GM18858 (cell line): ENCODE measurements at regions not wholly inside any gene's neighbourhood (a gene's known extent, or its start where the extent isn't known, plus 50 kb on each side); places are given as distances from the start of the nearest gene placed in this dataset.

ENCODE experiments used
- ATAC-seq: cut with Tn5 transposase; IDR thresholded peaks from one replicate; pipeline ENCODE4 v1.9.1; 2021; ENCODE audit not compliant: unreplicated experiment

DNA sequence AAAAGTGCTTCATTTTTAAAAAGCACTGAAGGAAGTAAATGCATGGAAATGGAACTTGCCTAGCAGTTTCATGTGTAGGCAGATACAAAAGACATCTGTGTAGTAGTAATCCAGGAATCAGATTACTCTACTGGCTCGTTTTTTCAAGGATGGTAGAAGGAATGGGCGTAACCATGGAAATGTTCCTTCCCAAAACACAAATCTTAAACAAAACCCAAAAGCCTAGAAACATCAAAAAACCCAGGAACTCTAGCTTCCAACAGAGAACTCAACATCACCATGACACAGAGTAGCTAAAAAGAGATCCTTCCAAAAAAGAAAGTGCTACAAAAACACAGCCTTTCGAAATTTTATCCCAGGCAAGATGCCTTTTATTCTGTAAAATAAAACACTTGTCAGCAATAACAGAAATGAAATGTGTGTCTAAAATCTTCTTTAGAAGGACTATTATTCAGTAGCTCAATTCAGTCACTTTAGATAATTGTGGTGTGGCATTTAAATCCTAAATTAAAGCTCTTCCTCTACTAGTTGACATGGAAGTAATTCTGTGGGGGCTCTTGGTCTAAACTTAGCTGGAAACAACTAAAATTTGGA is 81.7 kb downstream of the FAM217A start:
- no peak for ATAC-seq

DNA sequence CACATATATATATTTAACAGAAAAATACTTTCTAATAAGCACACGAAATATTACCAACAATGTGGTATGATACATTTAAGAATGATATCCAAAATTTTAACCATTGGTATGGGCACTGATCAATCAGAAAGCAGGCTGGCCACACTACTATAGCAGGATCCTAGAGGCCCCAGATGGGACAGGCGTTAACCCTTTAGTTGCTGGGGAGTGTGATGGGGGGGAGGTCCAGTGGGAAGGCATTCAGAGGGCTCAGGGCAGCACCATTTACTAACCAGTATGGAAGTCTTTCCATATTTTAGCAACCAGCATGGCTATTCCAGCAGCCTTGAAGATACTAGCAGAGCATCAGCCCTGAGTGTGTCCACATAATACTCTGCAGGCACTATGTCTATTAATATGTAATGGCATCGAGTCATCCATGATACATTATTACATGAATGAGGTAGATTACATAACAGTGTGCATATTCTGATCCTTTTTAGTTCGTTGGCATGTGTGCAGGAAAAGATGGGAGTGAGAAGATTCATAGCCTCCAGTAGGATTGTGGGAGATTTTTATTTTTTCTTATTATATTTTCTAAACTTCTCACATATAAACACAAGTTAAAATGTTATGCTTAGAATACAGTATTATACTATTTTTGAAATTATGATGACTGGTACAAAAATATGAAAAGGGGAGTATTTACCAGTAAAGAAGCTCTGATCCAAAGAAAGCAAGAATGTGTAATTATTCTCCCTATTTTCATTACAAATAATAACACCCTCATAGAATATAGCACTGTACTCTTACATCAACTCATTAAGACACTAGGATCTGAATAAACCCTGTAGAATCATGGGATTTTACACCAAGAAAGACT is 78.9 kb downstream of the FAM217A start:
- no peak for ATAC-seq

DNA sequence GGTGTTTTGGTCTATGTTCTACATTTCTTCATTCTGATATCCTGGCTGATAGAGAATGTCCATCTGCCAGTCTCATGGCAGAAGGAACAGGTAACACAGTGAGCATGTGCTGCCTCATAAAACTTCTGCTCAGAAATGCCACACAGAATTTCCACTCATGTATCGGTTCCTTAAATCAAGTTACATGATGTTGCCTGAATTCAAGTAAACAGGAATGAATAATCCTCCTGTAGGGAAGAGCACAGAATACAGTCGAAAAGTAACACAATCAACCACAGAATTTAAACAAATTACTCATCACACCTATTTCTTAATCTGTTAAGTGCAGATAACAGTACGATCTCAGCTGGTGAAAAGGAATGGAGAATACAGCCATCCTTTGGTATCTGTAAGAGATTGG is 74.7 kb downstream of the FAM217A start:
- ATAC-seq: no peak

DNA sequence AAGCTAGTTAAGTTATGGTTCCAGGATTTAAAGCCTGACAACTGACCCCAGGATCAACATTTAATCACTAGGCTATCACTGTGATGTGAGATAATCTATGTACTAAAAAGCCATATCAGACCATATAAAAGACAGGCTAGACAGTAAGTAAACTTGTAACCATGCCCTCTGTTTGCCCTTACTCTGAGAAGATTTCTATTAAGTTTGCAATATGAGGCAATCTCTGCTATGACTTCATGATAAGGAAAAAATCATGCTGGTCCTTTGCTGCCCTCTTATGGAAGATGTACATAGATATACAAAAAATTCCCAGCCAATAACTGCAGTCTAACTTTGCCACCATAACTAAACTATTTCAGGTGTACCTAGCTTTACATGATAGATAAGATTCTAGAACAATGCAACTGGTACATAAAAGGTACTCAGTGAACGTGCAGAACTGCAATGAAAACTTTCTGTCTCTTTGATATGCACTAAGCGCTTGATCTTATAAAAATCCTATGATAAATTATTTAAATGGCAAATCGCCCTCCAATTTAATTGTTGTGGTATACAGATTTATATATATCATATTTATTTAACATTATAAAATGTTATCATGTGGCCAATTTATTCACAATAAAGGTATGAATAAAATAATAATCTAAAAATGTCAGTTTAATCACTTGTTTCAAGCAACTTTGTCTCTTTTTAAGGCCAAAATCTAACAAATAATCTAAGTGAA is 70.5 kb downstream of the FAM217A start:
- ATAC-seq: peak; percentile 54

DNA sequence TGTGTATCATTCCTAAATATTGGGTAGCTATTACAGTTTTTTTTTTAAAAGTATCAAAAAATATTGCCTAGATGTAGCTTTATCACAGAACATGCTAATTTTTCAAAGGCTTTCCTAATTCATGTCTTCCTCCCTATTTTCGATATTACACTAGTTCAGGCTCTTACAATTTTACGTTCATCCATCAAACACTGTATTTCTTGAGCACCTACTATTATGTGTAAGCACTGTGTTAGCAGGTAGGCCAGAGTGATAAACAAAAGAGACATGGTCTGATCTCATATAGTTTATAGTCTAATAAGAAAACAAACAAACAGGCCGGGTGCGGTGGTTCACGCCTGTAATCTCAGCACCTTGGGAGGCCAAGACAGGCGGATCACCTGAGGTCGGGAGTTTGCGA is 69.5 kb downstream of the FAM217A start:
- ATAC-seq: no peak

DNA sequence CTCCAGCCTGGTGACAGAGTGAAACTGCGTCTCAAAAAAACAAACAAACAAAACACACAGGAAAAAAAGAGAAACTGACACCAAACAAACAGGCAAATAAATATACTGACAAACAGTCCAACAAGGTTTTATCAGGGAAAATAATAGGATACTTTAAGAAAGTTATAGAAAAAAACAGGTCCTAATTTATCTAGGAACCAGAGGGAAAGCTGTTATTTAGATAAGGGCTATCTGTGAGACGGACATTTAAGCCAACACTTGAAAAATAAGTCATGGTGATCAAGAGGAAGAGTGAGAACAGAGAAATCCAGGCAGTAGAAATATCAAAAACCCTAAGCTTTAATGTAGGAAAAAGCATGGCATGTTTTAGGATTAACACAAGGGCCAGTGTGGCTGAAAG is 68.9 kb downstream of the FAM217A start:
- ATAC-seq: no peak

DNA sequence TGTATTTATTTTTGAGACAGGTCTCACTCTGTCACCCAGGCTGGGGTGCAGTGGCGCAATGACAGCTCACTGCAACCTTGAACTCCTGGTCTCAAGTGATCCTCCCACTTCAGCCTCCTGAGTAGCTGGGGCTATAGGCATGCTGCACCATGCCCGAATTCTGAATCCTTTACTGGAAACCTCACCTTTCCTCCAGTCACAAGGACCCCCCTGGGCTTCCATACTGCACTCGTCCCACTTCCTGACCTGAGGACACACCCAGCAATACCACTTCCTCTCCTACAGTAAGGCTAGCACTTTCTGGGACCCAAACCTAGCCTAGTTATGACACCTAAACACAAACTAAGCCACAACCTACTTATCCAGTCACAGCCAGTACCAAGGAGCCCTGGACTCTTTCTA is 68.2 kb downstream of the FAM217A start:
- no peak for ATAC-seq

DNA sequence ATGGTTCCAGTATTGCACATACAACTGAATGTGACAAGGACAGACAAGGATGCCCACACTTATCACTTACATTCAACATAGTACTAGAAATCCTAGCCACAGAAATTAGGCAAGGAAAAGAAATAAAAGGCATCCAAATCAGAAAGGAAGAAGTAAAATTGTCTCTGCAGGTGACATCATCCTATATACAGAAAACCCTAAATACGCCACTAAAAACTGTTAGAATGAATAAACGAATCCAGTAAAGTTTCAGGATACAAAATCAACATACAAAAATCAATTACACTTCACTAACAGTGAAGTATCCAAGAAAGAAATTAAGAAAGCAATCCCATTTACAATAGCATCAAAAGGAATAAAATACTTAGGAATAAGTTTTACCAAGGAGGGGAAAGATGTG is 66.1 kb downstream of the FAM217A start:
- ATAC-seq: no peak

DNA sequence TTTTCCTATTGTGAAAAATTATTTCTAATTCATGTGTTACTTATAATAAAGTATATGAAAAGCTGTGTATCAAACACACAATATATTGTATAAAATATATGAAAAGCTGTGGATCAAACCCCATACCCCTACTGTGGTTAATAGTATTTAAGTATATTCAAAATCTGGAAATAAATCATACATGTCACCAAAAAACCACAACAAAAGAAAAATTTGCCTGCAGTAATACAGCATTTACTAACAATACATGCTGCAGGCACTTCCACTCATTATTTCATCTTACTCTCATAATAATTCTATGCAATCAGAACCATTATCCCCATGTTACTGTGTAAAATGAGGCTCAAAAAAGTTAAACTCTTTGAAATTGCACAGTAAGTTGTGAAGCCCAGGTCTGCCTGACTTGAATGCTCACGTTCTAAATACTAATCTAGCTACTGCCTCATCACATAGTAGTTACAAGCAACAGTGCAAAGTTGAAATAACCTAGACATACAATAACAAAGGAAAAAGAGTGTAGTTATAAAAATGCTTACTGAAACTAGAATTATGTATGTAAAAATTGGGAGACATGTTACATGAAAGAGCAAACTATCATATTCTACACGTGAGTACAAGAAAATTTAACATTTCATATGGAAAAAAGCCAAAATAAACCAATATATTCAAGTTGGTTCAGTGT is 61.7 kb downstream of the FAM217A start:
- ATAC-seq: no peak

DNA sequence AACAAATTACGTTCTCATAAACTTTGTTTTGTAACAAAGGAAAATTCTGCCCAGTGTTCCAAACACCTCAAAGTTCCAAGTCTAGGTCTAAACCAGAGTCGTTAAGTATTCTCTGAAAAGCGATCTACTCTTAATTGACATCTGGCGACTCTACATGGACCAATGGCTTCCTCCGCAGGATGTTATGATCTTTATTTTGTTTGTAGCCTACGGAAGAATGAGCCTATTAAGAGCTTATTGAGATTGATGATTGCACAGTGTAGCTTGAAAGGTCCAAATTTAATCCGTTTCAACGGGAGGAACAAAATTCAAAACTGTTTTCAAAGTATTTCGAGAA is 61.1 kb downstream of the FAM217A start:
- ATAC-seq: peak; percentile 16

DNA sequence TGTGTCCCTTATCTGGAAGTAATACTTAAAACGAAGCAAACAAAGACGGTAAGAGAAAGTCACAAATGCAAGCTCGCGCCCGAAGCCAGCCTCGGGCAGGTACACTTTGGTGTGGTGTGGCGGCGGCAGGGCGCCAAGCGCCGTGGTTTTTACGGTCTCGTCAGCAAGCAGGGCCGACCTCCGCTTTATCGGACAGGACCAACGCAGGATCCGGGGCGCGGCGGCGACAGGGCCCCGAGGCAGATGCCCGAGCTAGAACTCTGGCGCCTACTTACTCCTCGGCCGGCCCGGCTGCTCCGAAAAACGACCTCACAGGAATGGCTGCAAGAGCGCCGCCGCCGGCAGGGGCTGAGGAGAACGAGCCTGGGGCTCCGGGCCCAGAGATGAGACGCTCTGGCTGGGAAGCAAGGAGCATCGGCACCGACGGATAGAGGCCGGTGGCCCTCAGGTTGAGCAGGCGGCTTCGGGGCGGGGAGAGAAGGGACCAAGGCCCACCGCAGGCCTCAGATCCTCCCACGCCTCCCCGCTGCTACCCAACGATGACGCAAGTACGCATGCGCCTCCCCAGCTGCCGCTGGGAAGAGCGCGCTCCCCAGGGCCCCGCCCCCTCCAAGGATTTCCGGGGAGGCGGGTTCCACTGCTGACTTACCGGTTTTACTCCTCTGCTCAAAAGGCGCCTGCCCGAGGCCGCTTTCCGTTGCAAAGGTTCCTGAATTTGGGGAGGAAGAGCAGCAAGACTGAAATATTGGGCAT is 60.6 kb downstream of the FAM217A start:
- peak; percentile 47 for ATAC-seq
